SH-SY5Y (cell line): ENCODE measurements at regions not wholly inside any gene's neighbourhood (a gene's known extent, or its start where the extent isn't known, plus 50 kb on each side); places are given as distances from the start of the nearest gene placed in this dataset.

Source experiments
- GATA2 ChIP-seq: IDR thresholded peaks from 2 replicates; pipeline ENCODE4 v1.6.1; 2011; ENCODE audit warnings: mild to moderate bottlenecking, low read depth, low read length
- GATA3 ChIP-seq: IDR thresholded peaks from 2 replicates; pipeline ENCODE4 v1.6.1; 2011; ENCODE audit warnings: low read depth, mild to moderate bottlenecking, low read length, moderate library complexity

DNA sequence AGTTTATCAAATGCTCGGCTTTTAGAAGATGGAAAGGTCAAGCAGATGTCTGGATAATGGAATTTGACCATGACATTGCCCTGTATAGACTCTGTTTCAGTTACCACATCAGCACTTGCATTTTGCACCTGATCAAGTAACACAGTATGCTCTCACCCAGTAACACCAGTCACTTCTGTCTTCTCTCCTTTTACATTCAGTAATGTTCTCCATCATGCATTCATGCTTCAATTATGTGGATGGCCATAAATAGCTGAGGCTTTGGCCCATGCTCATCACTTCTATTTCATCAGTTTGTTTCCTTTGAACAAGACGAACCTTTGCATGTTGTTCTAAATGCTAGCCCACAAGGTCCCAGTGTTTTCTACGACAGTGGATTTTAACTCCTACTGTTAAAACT lies 322.9 kb upstream of the ACVR2A start:
- TF ChIP-seq GATA3, result no peak
- no peak for TF ChIP-seq GATA2
